Activated B cell treated with CpG ODN at 0.5 μM for 24 hours (primary cell): ENCODE measurements at regions not wholly inside any gene's neighbourhood (a gene's known extent, or its start where the extent isn't known, plus 50 kb on each side); places are given as distances from the start of the nearest gene placed in this dataset.

Source experiments
- ATAC-seq: fragments of 200-7000 bp; cut with Tn5 transposase; one replicate; pipeline ENCODE4 v1.10.0; 2021; ENCODE audit warnings: low read depth, mild to moderate bottlenecking, moderate library complexity
- CTCF ChIA-PET: fragments of 350-600 bp; sonication (Branson Sonifier 250); formaldehyde crosslinking; loops from one replicate; lab custom pipeline; 2021; ENCODE audit warnings: antibody characterized with exemption; lab: Charles Lee
- POLR2A ChIA-PET: fragments of 350-600 bp; sonication (Branson Sonifier 250); formaldehyde crosslinking; loops from one replicate; lab custom pipeline; 2021; ENCODE audit warnings: antibody characterized with exemption; lab: Charles Lee
- DNase-seq: peaks from one replicate; pipeline ENCODE4 v3.0.0; 2022
- H3K27ac Mint-ChIP-seq: one replicate; pipeline ENCODE4 v1.8.0; 2020; ENCODE audit warnings: mixed read lengths
- H3K27me3 Mint-ChIP-seq: one replicate; pipeline ENCODE4 v1.8.0; 2021; ENCODE audit warnings: mixed read lengths
- H3K36me3 Mint-ChIP-seq: one replicate; pipeline ENCODE4 v1.8.0; 2021; ENCODE audit warnings: low read depth, mixed read lengths
- H3K4me1 Mint-ChIP-seq: one replicate; pipeline ENCODE4 v1.8.0; 2021; ENCODE audit warnings: mixed read lengths
- H3K4me3 Mint-ChIP-seq: one replicate; pipeline ENCODE4 v1.8.0; 2020; ENCODE audit warnings: mild to moderate bottlenecking, mixed read lengths
- H3K9me3 Mint-ChIP-seq: one replicate; pipeline ENCODE4 v1.8.0; 2020; ENCODE audit warnings: mixed read lengths
- intact Hi-C: fragments of 100-400 bp; cut with micrococcal nuclease; formaldehyde crosslinking; loops from one replicate; pipeline ENCODE4 v1.15.1; 2024
- TF ChIP-seq, protein P1 (sequence below): fragments of 200-600 bp; IDR thresholded peaks from one replicate; pipeline ENCODE4 v1.8.0; 2022; ENCODE audit warnings: antibody characterized with exemption, mild to moderate bottlenecking

DNA sequence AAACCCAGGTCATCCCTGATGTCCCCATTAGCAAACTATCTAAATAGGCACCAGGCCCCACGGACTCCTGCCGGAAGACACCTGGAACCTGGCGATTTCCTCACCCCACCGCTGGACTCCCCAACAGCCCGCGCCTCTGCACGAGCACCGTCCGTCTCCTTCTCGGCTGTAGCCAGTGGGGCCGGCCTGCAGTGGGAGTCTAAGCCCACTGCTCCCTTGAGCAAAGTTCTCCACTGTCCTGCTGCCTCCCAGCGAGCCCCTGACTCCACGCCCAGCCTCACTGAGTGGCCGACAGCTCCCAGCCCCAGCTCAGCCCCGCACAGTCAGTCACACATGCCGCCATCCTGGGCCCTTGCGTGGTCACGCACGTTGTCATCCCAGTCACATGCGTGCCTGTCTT, 211.3 kb upstream of the PPP2R2D start:
- H3K9me3 Mint-ChIP-seq, result no peaks in the 10 kb centered on the region
- no peak for DNase-seq
- TF ChIP-seq, protein P1, sequence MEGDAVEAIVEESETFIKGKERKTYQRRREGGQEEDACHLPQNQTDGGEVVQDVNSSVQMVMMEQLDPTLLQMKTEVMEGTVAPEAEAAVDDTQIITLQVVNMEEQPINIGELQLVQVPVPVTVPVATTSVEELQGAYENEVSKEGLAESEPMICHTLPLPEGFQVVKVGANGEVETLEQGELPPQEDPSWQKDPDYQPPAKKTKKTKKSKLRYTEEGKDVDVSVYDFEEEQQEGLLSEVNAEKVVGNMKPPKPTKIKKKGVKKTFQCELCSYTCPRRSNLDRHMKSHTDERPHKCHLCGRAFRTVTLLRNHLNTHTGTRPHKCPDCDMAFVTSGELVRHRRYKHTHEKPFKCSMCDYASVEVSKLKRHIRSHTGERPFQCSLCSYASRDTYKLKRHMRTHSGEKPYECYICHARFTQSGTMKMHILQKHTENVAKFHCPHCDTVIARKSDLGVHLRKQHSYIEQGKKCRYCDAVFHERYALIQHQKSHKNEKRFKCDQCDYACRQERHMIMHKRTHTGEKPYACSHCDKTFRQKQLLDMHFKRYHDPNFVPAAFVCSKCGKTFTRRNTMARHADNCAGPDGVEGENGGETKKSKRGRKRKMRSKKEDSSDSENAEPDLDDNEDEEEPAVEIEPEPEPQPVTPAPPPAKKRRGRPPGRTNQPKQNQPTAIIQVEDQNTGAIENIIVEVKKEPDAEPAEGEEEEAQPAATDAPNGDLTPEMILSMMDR, result no peak

DNA sequence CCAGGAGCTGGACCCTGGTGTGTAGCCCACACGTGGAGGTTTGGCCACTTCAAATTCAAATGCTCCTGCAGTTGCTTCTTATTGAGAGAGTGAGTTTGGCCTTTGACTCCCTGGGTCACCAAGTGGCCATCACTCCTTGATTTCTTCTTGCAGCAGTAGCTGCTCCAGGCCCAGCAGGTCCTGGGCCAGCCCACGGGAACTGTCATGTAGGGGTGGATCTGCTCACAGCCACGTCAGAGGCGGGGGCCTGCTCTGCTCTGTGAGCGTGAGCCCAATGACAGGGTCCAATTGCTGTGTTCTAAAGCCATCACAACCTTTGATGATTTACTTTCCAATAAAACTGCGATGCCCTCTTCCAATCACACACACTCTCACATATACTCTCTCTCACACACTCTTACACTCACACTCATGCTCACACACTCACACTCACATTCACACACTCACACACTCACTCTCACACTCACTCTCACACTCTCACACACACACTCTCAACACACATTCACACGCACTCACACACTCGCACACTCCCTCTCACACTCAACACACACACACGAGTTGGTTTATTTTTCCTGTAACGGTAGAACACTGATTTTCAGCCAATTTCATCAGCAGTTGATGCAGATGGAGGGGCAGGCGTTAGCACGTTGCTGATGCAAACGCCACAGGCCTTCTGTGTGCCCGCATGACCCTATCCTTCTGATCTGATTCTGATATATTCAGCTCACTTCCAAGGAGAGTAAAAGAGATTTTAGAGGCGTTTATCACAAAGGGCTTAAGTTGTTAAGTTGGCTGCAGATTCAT, 210.7 kb upstream of the PPP2R2D start:
- ChIA-PET CTCF (no interaction called here), POLR2A (no interaction called here)
- ATAC-seq, result no peak
- intact Hi-C loops, result no loop called here
- TF ChIP-seq, protein P1, result no peak
- no peaks in the 10 kb centered on the region for H3K4me1 Mint-ChIP-seq
- no peak overlapping the region for H3K27ac Mint-ChIP-seq
- no peaks in the 10 kb centered on the region for H3K9me3 Mint-ChIP-seq
- DNase-seq, result no peak
- H3K36me3 Mint-ChIP-seq, result no peaks in the 10 kb centered on the region
- no peaks in the 10 kb centered on the region for H3K27me3 Mint-ChIP-seq
- H3K4me3 Mint-ChIP-seq, result no peak overlapping the region

More for the DNA sequence above, 211.3 kb upstream of the PPP2R2D start:
- no peak for ATAC-seq
- Mint-ChIP-seq H3K27ac (no peak overlapping the region), H3K27me3 (no peaks in the 10 kb centered on the region), H3K4me3 (no peak overlapping the region), H3K36me3 (no peaks in the 10 kb centered on the region), H3K4me1 (no peaks in the 10 kb centered on the region)
- CTCF ChIA-PET, result no interaction called here
- POLR2A ChIA-PET, result no interaction called here
- intact Hi-C loops, result no loop called here

DNA sequence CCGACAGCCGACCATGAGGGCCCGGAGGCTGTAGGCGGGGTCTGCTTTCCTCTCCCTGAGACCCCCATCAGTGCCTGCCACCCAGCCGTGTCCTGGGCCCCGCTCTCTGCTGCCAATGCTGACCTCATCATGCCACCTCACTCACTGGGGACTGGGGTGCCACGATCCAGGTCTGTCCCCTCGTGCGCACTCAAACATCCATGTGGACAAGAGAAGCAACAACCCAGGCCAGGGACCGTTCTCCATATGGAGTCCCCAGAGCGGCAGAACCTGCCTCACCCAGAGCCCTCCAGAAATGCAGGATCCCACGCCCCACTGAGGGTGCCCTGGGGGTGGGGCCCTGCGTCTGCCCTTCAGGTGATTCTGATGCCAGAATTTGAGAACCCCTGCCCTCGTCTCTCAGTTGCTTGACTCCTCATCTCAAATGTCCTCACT, 210.0 kb upstream of the PPP2R2D start:
- no peaks in the 10 kb centered on the region for H3K9me3 Mint-ChIP-seq
- no peaks in the 10 kb centered on the region for H3K4me1 Mint-ChIP-seq
- ChIA-PET CTCF (no interaction called here), POLR2A (no interaction called here)
- ATAC-seq (no peak), DNase-seq (no peak)
- TF ChIP-seq, protein P1, result no peak
- intact Hi-C loops, result no loop called here
- H3K36me3 Mint-ChIP-seq, result no peaks in the 10 kb centered on the region
- no peaks in the 10 kb centered on the region for H3K27me3 Mint-ChIP-seq
- no peak overlapping the region for H3K4me3 Mint-ChIP-seq
- no peak overlapping the region for H3K27ac Mint-ChIP-seq

DNA sequence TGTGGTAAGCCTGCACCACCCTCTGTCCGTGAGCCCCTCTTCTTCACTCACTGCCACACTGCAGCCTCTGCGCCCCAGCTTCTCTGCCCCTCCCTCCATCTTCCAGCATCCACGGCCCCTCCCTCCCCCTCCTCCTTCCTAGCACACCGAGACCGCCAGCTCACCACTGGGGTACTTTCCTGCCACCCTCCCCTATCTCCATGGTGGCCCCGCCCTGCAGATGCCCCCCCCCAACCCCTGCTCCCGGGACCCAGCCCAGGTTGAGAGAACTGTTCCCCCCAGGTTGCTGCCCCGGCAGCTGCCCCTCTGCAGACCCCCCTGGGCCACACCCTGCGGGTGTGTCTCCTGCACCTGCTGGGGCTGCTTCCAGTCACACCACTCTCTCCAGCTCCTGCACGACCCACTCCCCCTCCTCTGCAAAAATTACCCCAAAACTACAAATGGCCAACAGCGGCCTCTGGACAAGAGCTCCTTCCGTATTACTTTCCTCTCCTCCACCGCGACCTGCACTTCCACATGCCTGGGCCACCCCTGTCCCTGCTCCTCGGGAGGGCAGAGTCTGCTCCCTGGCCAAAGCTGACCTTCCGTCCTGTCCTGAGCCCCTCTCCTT, 209.2 kb upstream of the PPP2R2D start:
- H3K27me3 Mint-ChIP-seq, result no peaks in the 10 kb centered on the region
- ChIA-PET POLR2A (no interaction called here), CTCF (no interaction called here)
- no peaks in the 10 kb centered on the region for H3K4me1 Mint-ChIP-seq
- no peaks in the 10 kb centered on the region for H3K36me3 Mint-ChIP-seq
- TF ChIP-seq, protein P1, result no peak
- ATAC-seq (no peak), DNase-seq (no peak)
- intact Hi-C loops, result no loop called here
- no peaks in the 10 kb centered on the region for H3K9me3 Mint-ChIP-seq
- H3K4me3 Mint-ChIP-seq, result no peak overlapping the region
- no peak overlapping the region for H3K27ac Mint-ChIP-seq

DNA sequence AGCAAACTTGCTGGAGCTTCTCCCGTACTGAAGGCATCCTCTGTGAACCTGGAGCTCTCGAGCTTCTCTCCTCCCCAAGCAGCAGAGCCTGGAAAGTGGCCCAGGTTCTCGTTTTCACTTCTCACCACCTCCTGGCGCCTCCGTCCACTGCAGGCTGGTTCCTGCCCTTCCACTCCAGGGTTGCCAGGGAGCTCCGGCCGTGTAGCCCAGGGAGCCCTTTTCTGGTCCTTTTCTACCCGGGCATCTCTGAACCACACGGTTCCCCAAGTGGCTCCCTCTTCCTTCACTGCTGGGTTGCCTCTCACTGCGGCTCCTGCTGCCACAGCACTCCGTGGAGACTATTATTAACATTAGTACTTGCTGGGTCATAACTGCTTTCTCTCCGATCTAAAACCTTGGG, 208.6 kb upstream of the PPP2R2D start:
- no peaks in the 10 kb centered on the region for H3K36me3 Mint-ChIP-seq
- H3K4me3 Mint-ChIP-seq, result no peak overlapping the region
- ATAC-seq (no peak), DNase-seq (no peak)
- H3K4me1 Mint-ChIP-seq, result no peaks in the 10 kb centered on the region
- ChIA-PET POLR2A (no interaction called here), CTCF (no interaction called here)
- H3K27ac Mint-ChIP-seq, result no peak overlapping the region
- H3K9me3 Mint-ChIP-seq, result no peaks in the 10 kb centered on the region
- no peaks in the 10 kb centered on the region for H3K27me3 Mint-ChIP-seq
- intact Hi-C loops, result no loop called here
- TF ChIP-seq, protein P1, result no peak
